IMR-90 (cell line): ENCODE measurements at regions not wholly inside any gene's neighbourhood (a gene's known extent, or its start where the extent isn't known, plus 50 kb on each side); places are given as distances from the start of the nearest gene placed in this dataset.

Experiments used
- ATAC-seq: fragments of 200-7000 bp; cut with Tn5 transposase; 2 replicates; pipeline ENCODE4 v1.9.1; 2020; ENCODE audit warnings: low read depth, mild to moderate bottlenecking, moderate library complexity
- BruUV-seq: library from RNA; stranded (reverse); fragments of 400-500 nt; replicated peaks from 2 replicates; lab custom pipeline; 2021; lab: Mats Ljungman, UMichigan
- CTCF ChIA-PET: fragments of 300-600 bp; formaldehyde crosslinking; extraction: SDS; loops from one replicate; lab custom pipeline; 2021; ENCODE audit warnings: antibody characterized with exemption; lab: Yijun Ruan, JAX
- POLR2A ChIA-PET: fragments of 300-600 bp; sonication (Branson Sonifier 250); formaldehyde crosslinking; loops from one replicate; lab custom pipeline; 2022; ENCODE audit warnings: antibody characterized with exemption; ENCODE audit not compliant: unreplicated experiment; lab: Charles Lee
- DNase-seq: peaks from one replicate; pipeline ENCODE4 v3.0.0; 2013
- H2AFZ ChIP-seq: replicated peaks from 2 replicates; pipeline ENCODE3; 2013; ENCODE audit warnings: low read length, mild to moderate bottlenecking; ENCODE audit not compliant: poor library complexity
- H2AK5ac ChIP-seq: 2 replicates; pipeline ENCODE4 v1.6.1; 2013; ENCODE audit warnings: low read depth, low read length, inconsistent platforms
- H2AK9ac ChIP-seq: replicated peaks from 2 replicates; pipeline ENCODE3; 2013; ENCODE audit warnings: mild to moderate bottlenecking, low read depth, low read length, moderate library complexity; ENCODE audit not compliant: poor library complexity
- H2BK120ac ChIP-seq: 2 replicates; pipeline ENCODE4 v1.6.1; 2013; ENCODE audit warnings: low read depth, low read length, inconsistent platforms
- H2BK15ac ChIP-seq: 3 replicates; pipeline ENCODE4 v1.6.1; 2013; ENCODE audit warnings: low read depth, low read length, inconsistent platforms
- H2BK20ac ChIP-seq: 2 replicates; pipeline ENCODE4 v1.6.1; 2013; ENCODE audit warnings: low read depth, mild to moderate bottlenecking, inconsistent platforms, low read length, moderate library complexity
- H2BK5ac ChIP-seq: 2 replicates; pipeline ENCODE4 v1.6.1; 2013; ENCODE audit warnings: mild to moderate bottlenecking, low read depth, low read length, inconsistent platforms; ENCODE audit not compliant: poor library complexity, severe bottlenecking
- H3K14ac ChIP-seq: replicated peaks from 2 replicates; pipeline ENCODE4 v1.6.1; 2013; ENCODE audit warnings: low read depth, low read length, inconsistent platforms
- H3K18ac ChIP-seq: 2 replicates; pipeline ENCODE4 v1.6.1; 2013; ENCODE audit warnings: low read depth, low read length, control low read depth
- H3K23ac ChIP-seq: 2 replicates; pipeline ENCODE4 v1.6.1; 2013; ENCODE audit warnings: low read depth, low read length, inconsistent platforms
- H3K27ac ChIP-seq: 2 replicates; pipeline ENCODE4 v1.5.1; 2013; ENCODE audit warnings: mild to moderate bottlenecking, control low read depth, low read length; ENCODE audit not compliant: insufficient read depth
- H3K27me3 ChIP-seq: 2 replicates; pipeline ENCODE4 v1.6.1; 2013; ENCODE audit warnings: low read length; ENCODE audit not compliant: control insufficient read depth, insufficient read depth
- H3K36me3 ChIP-seq: 2 replicates; pipeline ENCODE4 v1.6.1; 2013; ENCODE audit warnings: low read length, mixed read lengths; ENCODE audit not compliant: control insufficient read depth, insufficient read depth
- H3K4ac ChIP-seq: 2 replicates; pipeline ENCODE4 v1.6.1; 2013; ENCODE audit warnings: low read depth, low read length, inconsistent platforms
- H3K4me1 ChIP-seq: 2 replicates; pipeline ENCODE4 v1.6.1; 2013; ENCODE audit warnings: low read length, mixed read lengths; ENCODE audit not compliant: control insufficient read depth, insufficient read depth
- H3K4me2 ChIP-seq: 2 replicates; pipeline ENCODE4 v1.6.1; 2013; ENCODE audit warnings: low read depth, mild to moderate bottlenecking, control low read depth, low read length, moderate library complexity
- H3K4me3 ChIP-seq: 2 replicates; pipeline ENCODE4 v1.5.1; 2013; ENCODE audit warnings: low read depth, mild to moderate bottlenecking, control low read depth, low read length, moderate library complexity; ENCODE audit not compliant: insufficient read depth
- H3K56ac ChIP-seq: 2 replicates; pipeline ENCODE4 v1.6.1; 2013; ENCODE audit warnings: low read length, inconsistent platforms; ENCODE audit not compliant: insufficient read depth; ENCODE audit errors: extremely low read depth
- H3K79me1 ChIP-seq, 2 experiments: 2 replicates each; pipeline ENCODE4 v1.6.1; 2013; ENCODE audit warnings: low read length in 2 of 2, inconsistent platforms in 1 of 2, low read depth in 1 of 2
- H3K9ac ChIP-seq: 2 replicates; pipeline ENCODE4 v1.6.1; 2013; ENCODE audit warnings: low read depth, low read length, control low read depth
- H3K9me1 ChIP-seq: 2 replicates; pipeline ENCODE4 v1.6.1; 2013; ENCODE audit warnings: low read length, inconsistent platforms; ENCODE audit not compliant: insufficient read depth
- H3K9me3 ChIP-seq: 2 replicates; pipeline ENCODE4 v1.6.1; 2013; ENCODE audit warnings: low read length; ENCODE audit not compliant: control insufficient read depth, insufficient read depth
- H4K20me1 ChIP-seq: 2 replicates; pipeline ENCODE4 v1.6.1; 2013; ENCODE audit warnings: low read length, inconsistent platforms; ENCODE audit not compliant: insufficient read depth
- H4K5ac ChIP-seq: 2 replicates; pipeline ENCODE4 v1.6.1; 2013; ENCODE audit warnings: mild to moderate bottlenecking, low read depth, low read length, control low read depth
- H4K8ac ChIP-seq, 2 experiments: 2 replicates each; pipeline ENCODE4 v1.6.1; 2013; ENCODE audit warnings: low read depth in 2 of 2, low read length in 2 of 2, control low read depth in 1 of 2, inconsistent platforms in 1 of 2
- H4K91ac ChIP-seq: 2 replicates; pipeline ENCODE4 v1.6.1; 2013; ENCODE audit warnings: low read depth, low read length, inconsistent platforms; ENCODE audit not compliant: insufficient read depth
- CEBPB ChIP-seq: IDR thresholded peaks from 2 replicates; pipeline ENCODE4 v1.6.1; 2012; ENCODE audit warnings: low read depth, low read length, improper control_type of control experiment
- CHD1 ChIP-seq: IDR thresholded peaks from 2 replicates; pipeline ENCODE4 v1.6.1; 2012; ENCODE audit warnings: low read depth, low read length, improper control_type of control experiment
- CTCF ChIP-seq: conservative IDR thresholded peaks from 2 replicates; pipeline ENCODE4 v1.5.1; 2012; ENCODE audit warnings: mild to moderate bottlenecking, low read depth, low read length, improper control_type of control experiment
- ELK1 ChIP-seq: fragments of 150-350 bp; IDR thresholded peaks from 2 replicates; pipeline ENCODE4 v1.6.1; 2016; ENCODE audit warnings: low read depth, mild to moderate bottlenecking, low read length, moderate library complexity, borderline replicate concordance
- MAZ ChIP-seq: IDR thresholded peaks from 2 replicates; pipeline ENCODE4 v1.6.1; 2012; ENCODE audit warnings: low read depth, mild to moderate bottlenecking, low read length, improper control_type of control experiment, moderate library complexity, borderline replicate concordance
- MXI1 ChIP-seq: IDR thresholded peaks from 2 replicates; pipeline ENCODE4 v1.6.1; 2012; ENCODE audit warnings: low read depth, mild to moderate bottlenecking, low read length, moderate library complexity, borderline replicate concordance
- NFE2L2 ChIP-seq: fragments of 150-350 bp; IDR thresholded peaks from 2 replicates; pipeline ENCODE4 v1.6.1; 2016; ENCODE audit warnings: low read depth, mild to moderate bottlenecking, low read length
- RAD21 ChIP-seq: IDR thresholded peaks from 2 replicates; pipeline ENCODE4 v1.6.1; 2012; ENCODE audit warnings: low read length, improper control_type of control experiment
- RCOR1 ChIP-seq: IDR thresholded peaks from 2 replicates; pipeline ENCODE4 v1.6.1; 2012; ENCODE audit warnings: mild to moderate bottlenecking, low read length, improper control_type of control experiment; ENCODE audit not compliant: insufficient replicate concordance
- WGBS, 2 experiments: methylation state at CpG; one replicate each; pipeline versions ENCODE4 v1.1.5 to v1.1.7; 2013; ENCODE audit warnings: missing lambda C conversion rate in 2 of 2; ENCODE audit not compliant: insufficient read length in 1 of 2; ENCODE audit errors: extremely low coverage in 2 of 2; 5-methylcytosine and 5-hydroxymethylcytosine counted together
- dilution Hi-C: fragments of 300-500 bp; cut with HindIII; formaldehyde crosslinking; loops from one replicate; pipeline ENCODE4 v1.14.3; 2018; ENCODE audit warnings: low sequenced_read_pairs; ENCODE audit not compliant: unreplicated experiment
- in situ Hi-C: fragments of 300-500 bp; cut with MboI; formaldehyde crosslinking; loops from 3 replicates; pipeline ENCODE4 v1.14.3; 2019; ENCODE audit warnings: low sequenced_read_pairs, inconsistent platforms, mixed read lengths
- intact Hi-C: fragments of 100-400 bp; cut with micrococcal nuclease; formaldehyde crosslinking; loops from 2 replicates; pipeline ENCODE4 v1.10.0; 2022

- Histone ChIP-seq H4K91ac (peak overlapping the region; percentile 69), H3K9ac (no peak overlapping the region), H3K4me2 (no peak overlapping the region), H2BK20ac (no peak overlapping the region), H4K5ac (peak overlapping the region; percentile 64; the same call in 1 of the 2 replicates), H3K14ac (no peak overlapping the region), H3K27me3 (no peaks in the 10 kb centered on the region), H2AFZ (no peak overlapping the region), H3K36me3 (no peaks in the 10 kb centered on the region), H3K79me1 (no peaks in the 10 kb centered on the region), H2AK9ac (no peak overlapping the region), H2AK5ac (no peak overlapping the region), H3K4me3 (no peak overlapping the region), H2BK5ac (peak overlapping the region; percentile 47), H3K18ac (peak overlapping the region; percentile 81; the same call in 1 of the 2 replicates), H3K56ac (no peak overlapping the region), H3K9me1 (no peaks in the 10 kb centered on the region), H3K27ac (no peak overlapping the region), H3K23ac (no peak overlapping the region), H2BK15ac (peak overlapping the region; percentile 49; the same call in 1 of the 3 replicates), H3K4me1 (peaks cover 2% of the 10 kb centered on the region; the same call in 1 of the 2 replicates), H3K4ac (peak overlapping the region; percentile 53; the same call in 1 of the 2 replicates), H2BK120ac (peak overlapping the region; percentile 4; the same call in 1 of the 2 replicates), H3K9me3 (no peaks in the 10 kb centered on the region), H4K20me1 (no peaks in the 10 kb centered on the region), H4K8ac (0 out of 4 replicates have a peak overlapping the region, but pooled peaks of 1 of the 2 experiments have one; percentile 6)
- intact Hi-C loops (no loop called here), in situ Hi-C loops (no loop called here), dilution Hi-C loops (no loop called here)
- no CpG with 5 or more reads among the region's 1 CpG for WGBS, 2 experiments
- BruUV-seq, result no TSS peak
- ATAC-seq, result no peak
- TF ChIP-seq CTCF (no peak), MAZ (no peak), MXI1 (no peak), CHD1 (no peak), CEBPB (no peak), RAD21 (no peak), ELK1 (no peak), RCOR1 (no peak), NFE2L2 (no peak)
- DNase-seq, result no peak
- POLR2A ChIA-PET, result no interaction called here
- CTCF ChIA-PET, result no interaction called here
These were observed 891.4 kb downstream of the METTL15 start for GRCh38 chr11:28999620-29000019.
